ENCODE measurements at regions not wholly inside any gene's neighbourhood (a gene's known extent, or its start where the extent isn't known, plus 50 kb on each side); places are given as distances from the start of the nearest gene placed in this dataset.
A peak's percentile ranks its signal among the peaks of the same experiment; 100 is the strongest.

DNA sequence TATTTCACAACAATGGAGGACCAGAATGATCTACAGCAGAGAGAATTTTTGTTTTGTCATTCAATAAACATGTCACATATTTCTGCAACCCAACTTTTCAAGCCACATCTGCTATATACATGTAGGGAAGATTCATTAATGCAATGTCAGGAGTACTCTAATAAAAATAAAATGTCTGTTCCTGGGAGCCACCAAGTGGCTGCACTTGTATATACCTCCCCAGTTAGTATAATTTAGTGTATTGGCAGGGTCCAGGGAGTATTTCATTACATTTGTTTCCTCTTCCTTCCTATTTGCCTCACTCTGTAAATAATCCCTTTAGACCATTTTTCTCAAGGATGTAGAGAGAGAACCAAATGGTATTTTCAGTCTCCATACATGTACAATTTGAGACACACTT lies 1169.0 kb downstream of the DIAPH3 start:
- Histone ChIP-seq H4K20me1 (replicated peaks; ENCODE audit: insufficient read depth) (no peaks in the 10 kb centered on the region), H3K4me2 (no peak overlapping the region), H3F3A (replicated peaks; ENCODE audit: low read depth) (no peaks in the 10 kb centered on the region), H3K36me3 (ENCODE audit: insufficient read depth) (no peaks in the 10 kb centered on the region), H3K79me2 (replicated peaks; ENCODE audit: insufficient read depth) (no peaks in the 10 kb centered on the region), H3K9me2 (ENCODE audit: insufficient read depth) (no peaks in the 10 kb centered on the region), H3K4me3 (no peak overlapping the region), H3K27me3 (ENCODE audit: insufficient read depth) (no peaks in the 10 kb centered on the region), H3K4me1 (ENCODE audit: insufficient read depth) (peaks cover 8% of the 10 kb centered on the region; the same call in 1 of the 2 replicates), H2AFZ (no peak overlapping the region), H3K27ac (ENCODE audit: low read depth) (no peak overlapping the region)
- DNase-seq (ENCODE audit: low spot score) (peak; percentile 8), ATAC-seq (no peak)
- H3K27ac Mint-ChIP-seq: no peak overlapping the region
- H3K9me3 Mint-ChIP-seq: no peaks in the 10 kb centered on the region
- no peaks in the 10 kb centered on the region for H3K27me3 Mint-ChIP-seq (ENCODE audit: insufficient read depth, low read depth, poor library complexity)
- no peaks in the 10 kb centered on the region for H3K36me3 Mint-ChIP-seq (ENCODE audit: low read depth)
- peaks cover 12% of the 10 kb centered on the region; the same call in 2 of the 3 replicates for H3K4me1 Mint-ChIP-seq
- TF ChIP-seq, protein P1, sequence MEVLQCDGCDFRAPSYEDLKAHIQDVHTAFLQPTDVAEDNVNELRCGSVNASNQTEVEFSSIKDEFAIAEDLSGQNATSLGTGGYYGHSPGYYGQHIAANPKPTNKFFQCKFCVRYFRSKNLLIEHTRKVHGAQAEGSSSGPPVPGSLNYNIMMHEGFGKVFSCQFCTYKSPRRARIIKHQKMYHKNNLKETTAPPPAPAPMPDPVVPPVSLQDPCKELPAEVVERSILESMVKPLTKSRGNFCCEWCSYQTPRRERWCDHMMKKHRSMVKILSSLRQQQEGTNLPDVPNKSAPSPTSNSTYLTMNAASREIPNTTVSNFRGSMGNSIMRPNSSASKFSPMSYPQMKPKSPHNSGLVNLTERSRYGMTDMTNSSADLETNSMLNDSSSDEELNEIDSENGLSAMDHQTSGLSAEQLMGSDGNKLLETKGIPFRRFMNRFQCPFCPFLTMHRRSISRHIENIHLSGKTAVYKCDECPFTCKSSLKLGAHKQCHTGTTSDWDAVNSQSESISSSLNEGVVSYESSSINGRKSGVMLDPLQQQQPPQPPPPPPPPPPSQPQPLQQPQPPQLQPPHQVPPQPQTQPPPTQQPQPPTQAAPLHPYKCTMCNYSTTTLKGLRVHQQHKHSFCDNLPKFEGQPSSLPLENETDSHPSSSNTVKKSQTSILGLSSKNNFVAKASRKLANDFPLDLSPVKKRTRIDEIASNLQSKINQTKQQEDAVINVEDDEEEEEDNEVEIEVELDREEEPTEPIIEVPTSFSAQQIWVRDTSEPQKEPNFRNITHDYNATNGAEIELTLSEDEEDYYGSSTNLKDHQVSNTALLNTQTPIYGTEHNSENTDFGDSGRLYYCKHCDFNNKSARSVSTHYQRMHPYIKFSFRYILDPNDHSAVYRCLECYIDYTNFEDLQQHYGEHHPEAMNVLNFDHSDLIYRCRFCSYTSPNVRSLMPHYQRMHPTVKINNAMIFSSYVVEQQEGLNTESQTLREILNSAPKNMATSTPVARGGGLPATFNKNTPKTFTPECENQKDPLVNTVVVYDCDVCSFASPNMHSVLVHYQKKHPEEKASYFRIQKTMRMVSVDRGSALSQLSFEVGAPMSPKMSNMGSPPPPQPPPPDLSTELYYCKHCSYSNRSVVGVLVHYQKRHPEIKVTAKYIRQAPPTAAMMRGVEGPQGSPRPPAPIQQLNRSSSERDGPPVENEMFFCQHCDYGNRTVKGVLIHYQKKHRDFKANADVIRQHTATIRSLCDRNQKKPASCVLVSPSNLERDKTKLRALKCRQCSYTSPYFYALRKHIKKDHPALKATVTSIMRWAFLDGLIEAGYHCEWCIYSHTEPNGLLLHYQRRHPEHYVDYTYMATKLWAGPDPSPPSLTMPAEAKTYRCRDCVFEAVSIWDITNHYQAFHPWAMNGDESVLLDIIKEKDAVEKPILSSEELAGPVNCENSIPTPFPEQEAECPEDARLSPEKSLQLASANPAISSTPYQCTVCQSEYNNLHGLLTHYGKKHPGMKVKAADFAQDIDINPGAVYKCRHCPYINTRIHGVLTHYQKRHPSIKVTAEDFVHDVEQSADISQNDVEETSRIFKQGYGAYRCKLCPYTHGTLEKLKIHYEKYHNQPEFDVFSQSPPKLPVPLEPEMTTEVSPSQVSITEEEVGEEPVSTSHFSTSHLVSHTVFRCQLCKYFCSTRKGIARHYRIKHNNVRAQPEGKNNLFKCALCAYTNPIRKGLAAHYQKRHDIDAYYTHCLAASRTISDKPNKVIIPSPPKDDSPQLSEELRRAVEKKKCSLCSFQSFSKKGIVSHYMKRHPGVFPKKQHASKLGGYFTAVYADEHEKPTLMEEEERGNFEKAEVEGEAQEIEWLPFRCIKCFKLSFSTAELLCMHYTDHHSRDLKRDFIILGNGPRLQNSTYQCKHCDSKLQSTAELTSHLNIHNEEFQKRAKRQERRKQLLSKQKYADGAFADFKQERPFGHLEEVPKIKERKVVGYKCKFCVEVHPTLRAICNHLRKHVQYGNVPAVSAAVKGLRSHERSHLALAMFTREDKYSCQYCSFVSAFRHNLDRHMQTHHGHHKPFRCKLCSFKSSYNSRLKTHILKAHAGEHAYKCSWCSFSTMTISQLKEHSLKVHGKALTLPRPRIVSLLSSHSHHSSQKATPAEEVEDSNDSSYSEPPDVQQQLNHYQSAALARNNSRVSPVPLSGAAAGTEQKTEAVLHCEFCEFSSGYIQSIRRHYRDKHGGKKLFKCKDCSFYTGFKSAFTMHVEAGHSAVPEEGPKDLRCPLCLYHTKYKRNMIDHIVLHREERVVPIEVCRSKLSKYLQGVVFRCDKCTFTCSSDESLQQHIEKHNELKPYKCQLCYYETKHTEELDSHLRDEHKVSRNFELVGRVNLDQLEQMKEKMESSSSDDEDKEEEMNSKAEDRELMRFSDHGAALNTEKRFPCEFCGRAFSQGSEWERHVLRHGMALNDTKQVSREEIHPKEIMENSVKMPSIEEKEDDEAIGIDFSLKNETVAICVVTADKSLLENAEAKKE (CRISPR knock-in tag; IDR thresholded peaks at IDR 0.05): no peak
- TF ChIP-seq JUNB (IDR thresholded peaks at IDR 0.05; ENCODE audit: unreplicated experiment) (no peak), NANOG (IDR thresholded peaks at IDR 0.05; ENCODE audit: borderline replicate concordance) (no peak), EZH2phosphoT487 (IDR thresholded peaks at IDR 0.05; ENCODE audit: unreplicated experiment) (no peak)
- TF ChIP-seq, protein P2, sequence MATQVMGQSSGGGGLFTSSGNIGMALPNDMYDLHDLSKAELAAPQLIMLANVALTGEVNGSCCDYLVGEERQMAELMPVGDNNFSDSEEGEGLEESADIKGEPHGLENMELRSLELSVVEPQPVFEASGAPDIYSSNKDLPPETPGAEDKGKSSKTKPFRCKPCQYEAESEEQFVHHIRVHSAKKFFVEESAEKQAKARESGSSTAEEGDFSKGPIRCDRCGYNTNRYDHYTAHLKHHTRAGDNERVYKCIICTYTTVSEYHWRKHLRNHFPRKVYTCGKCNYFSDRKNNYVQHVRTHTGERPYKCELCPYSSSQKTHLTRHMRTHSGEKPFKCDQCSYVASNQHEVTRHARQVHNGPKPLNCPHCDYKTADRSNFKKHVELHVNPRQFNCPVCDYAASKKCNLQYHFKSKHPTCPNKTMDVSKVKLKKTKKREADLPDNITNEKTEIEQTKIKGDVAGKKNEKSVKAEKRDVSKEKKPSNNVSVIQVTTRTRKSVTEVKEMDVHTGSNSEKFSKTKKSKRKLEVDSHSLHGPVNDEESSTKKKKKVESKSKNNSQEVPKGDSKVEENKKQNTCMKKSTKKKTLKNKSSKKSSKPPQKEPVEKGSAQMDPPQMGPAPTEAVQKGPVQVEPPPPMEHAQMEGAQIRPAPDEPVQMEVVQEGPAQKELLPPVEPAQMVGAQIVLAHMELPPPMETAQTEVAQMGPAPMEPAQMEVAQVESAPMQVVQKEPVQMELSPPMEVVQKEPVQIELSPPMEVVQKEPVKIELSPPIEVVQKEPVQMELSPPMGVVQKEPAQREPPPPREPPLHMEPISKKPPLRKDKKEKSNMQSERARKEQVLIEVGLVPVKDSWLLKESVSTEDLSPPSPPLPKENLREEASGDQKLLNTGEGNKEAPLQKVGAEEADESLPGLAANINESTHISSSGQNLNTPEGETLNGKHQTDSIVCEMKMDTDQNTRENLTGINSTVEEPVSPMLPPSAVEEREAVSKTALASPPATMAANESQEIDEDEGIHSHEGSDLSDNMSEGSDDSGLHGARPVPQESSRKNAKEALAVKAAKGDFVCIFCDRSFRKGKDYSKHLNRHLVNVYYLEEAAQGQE (IDR thresholded peaks at IDR 0.05; ENCODE audit: unreplicated experiment): no peak
- TF ChIP-seq, protein P3, sequence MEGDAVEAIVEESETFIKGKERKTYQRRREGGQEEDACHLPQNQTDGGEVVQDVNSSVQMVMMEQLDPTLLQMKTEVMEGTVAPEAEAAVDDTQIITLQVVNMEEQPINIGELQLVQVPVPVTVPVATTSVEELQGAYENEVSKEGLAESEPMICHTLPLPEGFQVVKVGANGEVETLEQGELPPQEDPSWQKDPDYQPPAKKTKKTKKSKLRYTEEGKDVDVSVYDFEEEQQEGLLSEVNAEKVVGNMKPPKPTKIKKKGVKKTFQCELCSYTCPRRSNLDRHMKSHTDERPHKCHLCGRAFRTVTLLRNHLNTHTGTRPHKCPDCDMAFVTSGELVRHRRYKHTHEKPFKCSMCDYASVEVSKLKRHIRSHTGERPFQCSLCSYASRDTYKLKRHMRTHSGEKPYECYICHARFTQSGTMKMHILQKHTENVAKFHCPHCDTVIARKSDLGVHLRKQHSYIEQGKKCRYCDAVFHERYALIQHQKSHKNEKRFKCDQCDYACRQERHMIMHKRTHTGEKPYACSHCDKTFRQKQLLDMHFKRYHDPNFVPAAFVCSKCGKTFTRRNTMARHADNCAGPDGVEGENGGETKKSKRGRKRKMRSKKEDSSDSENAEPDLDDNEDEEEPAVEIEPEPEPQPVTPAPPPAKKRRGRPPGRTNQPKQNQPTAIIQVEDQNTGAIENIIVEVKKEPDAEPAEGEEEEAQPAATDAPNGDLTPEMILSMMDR (conservative IDR thresholded peaks at IDR 0.05; ENCODE audit: low read depth in 2 of 2): peak; percentile 38 to 39; a peak in 2 of 4 replicates
- H3K4me3 Mint-ChIP-seq: no peak overlapping the region

All from GM23338 (cell line).